NK-92 treated with Interleukin-12 subunit alpha and Interleukin-12 subunit beta, amount 100 ng/mL, for 24 hours (cell line): ENCODE measurements at regions not wholly inside any gene's neighbourhood (a gene's known extent, or its start where the extent isn't known, plus 50 kb on each side); places are given as distances from the start of the nearest gene placed in this dataset.
"Not testable (repeated sequence)": the region's sequence is repeated elsewhere in the genome, so short reads cannot be mapped to it uniquely, and the experiment has no call there.

Source experiments
- DNase-seq: peaks from one replicate; lab custom pipeline; 2025; lab: John Stamatoyannopoulos, UW

DNA sequence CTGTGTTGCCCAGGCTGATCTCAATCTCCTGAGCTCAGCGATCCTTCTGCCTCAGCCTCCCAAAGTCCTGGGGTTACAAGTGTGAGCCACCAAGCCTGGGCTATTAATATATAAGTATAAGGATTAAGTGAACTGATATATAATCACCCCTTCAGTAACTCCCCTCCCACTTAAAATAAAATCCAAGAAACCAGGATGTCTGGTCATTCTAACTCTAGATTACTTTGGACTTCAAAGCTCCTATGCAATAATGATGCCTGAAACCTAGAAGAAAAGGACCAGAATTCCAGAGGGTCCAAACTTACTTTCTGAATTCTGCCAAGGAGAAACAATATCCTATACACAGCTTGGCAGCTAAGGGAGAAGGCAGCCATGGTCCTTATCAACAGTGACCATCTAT is 206.8 kb upstream of the ZNF217 start:
- DNase-seq: no peak

DNA sequence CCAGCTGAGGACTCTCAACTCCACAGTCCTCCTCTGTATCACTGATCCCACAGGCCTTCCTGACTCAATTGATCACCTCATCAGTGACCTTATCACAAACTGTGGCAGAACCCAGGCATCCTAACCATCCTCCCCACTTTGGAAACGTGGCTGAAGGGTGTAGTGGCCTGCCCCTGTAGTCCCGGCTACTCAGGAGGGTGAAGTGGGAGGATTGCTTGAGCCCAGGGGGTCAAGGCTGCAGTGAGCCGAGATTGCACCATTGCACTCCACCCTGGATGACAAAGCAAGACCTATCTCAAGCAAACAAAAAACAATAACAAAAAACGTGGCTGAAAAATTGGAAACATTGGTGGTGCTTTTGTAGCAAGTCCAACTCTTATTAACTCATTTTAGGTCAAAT is 203.4 kb upstream of the ZNF217 start:
- DNase-seq: no peak

DNA sequence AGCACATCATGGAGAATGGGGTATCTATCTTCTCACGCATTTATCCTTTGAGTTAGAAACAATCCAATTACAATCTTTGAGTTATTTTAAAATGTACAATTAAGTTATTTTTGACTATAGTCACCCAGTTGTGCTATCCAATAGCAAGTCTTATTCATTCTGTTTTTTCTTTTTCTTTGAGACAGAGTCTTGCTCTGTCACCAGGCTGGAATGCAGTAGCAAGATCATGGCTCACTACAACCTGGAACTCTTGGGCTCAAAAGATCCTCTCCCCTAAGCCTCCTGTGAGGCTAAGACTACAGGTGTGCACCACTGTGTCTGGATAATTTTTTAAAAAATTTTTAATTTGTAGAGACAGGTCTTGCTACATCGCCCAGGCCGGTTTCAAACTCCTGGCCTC is 201.5 kb upstream of the ZNF217 start:
- DNase-seq: no peak

DNA sequence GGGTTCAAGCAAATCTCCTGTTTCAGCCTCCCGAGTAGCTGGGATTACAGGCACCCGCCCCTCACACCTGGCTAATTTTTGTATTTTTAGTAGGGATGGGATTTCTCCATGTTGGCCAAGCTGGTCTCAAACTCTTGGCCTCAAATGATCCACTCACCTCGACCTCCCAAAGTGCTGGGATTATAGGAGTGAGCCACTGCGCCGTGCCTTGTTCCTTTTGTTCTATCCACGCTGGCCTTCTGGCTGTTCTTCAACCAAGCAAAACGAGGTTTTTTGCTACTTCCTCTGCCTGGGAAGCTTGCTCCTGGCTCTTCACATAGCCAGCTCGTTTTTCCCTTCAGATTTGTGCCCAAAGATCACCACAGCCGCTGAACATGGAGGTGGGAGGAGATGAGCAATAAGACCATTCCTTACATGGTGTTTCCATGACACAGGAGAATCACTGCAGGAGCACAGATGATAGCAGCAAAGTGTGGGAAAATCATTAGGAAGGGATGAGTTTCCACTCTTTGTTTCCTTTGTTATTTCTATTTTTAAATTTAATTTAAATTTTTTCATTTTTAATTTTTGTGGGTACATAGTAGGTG is 201.0 kb upstream of the ZNF217 start:
- DNase-seq: no peak

DNA sequence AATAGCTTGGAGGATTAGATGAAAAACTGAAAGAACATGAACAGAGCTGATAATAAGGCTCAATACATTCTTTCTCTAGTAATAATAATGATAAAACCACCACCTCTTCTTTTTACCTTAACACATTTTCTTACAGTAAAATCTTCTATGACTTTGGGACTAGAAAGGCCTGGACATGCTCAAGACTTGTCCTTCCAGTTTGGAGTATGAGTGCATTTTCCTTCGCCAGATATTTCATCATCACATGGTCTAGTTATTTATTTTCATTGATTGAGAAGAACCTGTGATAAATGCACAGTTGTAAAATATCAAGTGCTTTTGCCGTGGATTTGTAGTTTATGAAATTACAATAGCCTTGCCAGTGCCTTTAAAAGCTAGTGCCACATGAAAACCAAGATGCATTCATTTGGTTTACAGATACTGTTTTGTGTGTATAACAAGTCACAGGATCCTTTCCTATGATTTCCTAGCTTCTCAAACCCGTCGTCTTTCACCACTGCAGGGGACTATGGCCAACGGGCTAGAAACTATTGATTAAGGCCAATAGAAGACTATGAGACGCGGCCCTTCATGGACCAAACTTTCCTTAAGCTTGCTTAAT is 200.2 kb upstream of the ZNF217 start:
- DNase-seq: no peak

DNA sequence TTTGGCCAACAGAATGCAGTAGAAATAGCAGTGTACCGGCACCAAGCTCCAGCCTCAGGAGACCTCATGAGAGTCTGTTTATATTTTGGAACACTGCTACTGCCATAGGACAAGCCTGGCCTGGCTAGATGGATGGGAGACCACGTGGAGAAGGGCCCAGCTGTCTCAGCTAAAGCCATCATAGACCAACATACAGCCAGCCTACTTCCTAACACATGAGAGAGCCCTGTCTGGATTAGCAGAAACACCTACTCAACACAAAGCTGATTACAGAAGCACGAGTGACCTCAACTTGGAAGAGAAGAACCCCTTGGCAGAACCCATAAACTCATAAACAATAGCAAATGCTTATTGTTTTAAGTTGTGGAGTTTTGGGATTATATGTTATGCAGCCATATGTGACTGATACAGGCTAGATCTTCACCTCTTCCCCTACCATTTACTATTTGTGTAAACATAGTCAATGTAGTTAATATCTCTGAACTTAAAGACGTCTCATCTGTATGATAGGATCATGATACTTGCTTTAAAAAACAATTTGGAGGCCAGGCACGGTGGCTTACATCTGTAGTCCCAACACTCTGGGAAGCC is 199.4 kb upstream of the ZNF217 start:
- no peak for DNase-seq

DNA sequence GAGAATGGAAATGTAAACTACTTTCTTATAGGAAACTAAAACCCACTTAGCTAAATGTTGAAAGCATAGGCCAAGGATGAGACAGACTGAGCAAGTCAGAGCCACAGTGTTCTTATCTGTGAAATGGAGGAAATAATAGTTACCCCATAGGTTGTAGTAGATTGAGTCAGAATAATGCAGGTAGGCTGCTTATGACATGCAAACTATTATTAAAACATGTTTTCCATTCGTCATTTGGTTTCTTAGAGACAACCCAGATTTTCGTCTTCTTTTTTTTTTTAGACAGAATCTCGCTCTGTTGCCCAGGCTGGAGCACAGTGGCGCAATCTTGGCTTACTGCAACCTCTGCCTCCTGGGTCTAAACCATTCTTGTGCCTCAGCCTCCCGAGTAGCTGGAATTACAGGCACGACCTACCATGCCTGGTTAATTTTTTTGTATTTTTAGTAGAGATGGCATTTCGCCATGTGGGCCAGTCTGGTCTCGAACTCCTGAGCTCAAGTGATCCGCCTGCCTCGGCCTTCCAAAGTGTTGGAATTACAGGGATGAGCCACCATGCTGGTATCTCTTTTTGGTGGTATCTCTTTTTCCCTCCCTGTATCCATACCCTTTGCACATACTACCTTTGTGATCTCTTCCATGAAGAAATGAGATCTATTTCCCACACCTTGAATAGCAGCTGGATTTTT is 196.5 kb upstream of the ZNF217 start:
- DNase-seq: no peak

DNA sequence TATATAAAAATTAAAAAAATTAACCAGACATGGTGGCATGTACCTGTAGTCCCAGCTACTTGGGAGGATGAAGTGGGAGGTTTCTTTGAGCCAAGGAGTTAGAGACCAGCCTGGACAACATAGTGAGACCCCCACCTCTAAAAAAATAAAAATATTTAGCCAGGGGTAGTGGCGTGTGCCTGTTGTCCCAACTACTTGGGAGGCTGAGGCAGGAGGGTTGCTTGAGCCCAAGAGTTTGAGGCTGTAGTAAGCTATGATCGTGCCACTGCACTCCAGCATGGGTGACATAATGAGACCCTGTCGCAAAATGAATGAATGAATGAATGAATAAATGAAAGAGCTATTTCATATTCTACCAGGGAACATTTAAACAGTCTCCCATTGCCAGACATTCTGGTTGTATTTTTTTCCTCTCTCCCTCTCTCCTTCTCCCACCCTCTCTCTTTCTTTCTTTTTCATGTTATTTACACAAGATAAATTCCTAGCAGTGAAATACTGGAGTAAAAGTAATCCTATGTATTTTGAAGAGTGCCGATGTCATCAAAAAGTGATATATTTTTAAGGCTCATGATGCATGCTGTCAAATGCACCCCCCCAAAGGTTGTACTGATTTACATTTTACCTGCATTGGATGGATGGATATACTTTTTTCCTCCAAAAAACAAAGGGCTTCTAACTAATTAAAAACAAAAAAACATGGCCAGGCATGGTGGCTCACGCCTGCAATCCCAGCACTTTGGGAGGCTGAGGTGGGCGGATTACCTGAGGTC is 194.8 kb upstream of the ZNF217 start:
- no peak for DNase-seq

DNA sequence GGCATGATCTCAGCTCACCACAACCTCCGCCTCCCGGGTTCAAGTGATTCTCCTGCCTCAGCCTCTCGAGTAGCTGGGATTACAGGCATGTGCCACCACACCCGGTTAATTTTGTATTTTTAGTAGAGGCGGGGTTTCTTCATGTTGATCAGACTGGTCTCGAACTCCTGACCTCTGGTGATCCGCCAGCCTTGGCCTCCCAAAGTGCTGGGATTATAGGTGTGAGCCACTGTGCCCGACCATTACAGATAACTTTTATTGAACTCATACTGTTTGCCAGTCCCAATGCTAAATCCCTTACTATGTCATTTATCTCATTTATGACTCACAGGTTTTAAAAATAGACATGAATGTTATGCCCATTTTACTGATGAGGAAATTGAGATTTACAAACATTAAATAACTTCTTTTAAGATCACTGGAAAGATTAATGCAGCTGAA is 193.9 kb upstream of the ZNF217 start:
- not testable (repeated sequence) for DNase-seq

DNA sequence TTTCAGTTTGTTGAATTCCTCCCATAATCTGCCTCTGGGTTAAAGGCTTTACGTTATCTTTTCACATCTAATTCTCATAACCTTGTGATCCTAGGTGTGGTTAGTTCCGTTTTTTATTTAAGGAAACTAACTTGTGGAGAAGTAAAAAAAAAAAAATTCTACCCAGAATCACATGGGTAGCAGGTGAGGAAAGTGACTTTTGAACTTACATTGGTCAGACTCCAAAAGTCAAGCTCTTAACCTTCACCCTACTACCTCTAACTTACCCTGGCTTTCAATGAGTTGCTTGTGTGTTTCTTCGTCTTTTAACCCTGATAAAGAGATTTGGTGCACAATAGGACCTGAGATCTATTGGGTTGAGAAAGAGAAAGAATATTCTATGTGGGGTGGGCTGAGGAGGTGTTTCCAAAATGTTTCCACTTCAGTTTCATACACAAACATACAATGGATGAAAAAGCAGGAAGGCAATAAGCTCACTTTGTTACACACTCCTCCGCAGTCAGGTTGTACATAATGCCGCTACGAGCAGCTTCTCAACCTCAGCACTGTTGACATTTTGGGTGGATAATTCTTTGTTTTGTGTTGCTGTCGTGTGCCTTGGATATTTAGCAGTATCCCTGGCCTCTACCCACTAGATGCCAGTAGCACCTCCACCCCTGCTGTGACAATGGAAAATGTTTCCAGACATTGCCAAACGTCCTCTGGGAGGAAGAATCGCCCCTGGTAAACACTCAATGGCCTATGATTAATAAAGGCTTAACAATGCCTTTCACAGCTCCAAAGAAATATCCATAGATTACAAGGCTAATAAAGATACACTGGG is 193.0 kb upstream of the ZNF217 start:
- DNase-seq: no peak

DNA sequence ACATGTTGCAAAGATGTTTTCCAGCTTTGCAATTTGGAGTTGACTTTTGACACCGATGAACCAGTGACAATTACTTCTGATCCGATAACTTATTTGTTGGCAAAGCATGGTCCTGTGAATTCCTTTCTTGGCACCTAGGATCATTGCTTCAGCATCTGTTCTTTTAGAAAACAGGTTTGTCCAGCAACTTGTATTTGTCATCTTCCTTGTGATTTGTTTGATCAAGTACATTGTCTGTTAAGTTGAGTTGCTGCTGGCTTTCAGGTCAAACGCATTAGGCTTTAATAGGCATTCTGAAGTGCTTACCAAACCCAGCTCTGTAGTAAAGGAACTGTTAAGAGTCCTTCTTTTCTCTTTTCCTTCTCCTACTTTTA is 192.4 kb upstream of the ZNF217 start:
- no peak for DNase-seq

DNA sequence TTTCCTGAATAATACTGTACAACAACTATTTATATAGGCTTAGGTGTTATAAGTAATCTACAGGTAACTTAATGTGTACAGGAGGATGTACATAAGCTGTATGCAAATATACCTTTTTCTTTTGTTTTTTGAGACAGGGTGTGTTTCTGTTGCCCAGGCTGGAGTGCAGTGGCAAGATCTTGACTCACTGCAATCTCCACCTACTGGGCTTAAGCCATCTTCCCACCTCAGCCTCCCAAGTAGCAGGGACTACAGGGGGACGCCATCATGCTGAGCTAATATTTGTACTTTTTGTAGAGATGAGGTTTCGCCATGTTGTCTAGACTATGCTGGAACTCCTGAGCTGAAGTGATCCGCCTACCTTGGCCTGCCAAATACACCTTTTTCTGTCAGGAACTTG is 191.7 kb upstream of the ZNF217 start:
- DNase-seq: no peak

DNA sequence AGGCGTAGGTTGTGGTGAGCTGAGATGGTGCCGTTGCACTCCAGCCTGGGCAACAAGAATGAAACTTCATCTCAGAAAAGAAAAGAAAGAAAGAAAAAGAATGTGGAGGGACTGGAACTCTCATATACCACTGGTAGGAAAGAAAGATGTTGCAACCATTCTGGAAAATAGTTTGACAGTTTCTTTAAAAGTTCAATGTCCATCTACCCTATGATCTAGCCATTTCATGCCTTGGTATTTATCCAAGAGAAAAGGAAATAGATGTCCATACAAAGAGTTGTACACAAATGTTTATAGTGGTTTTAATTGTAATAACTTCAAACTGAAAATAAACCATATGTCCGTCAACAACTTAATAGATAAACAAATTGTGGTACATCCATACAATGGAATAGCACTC is 190.1 kb upstream of the ZNF217 start:
- no peak for DNase-seq

DNA sequence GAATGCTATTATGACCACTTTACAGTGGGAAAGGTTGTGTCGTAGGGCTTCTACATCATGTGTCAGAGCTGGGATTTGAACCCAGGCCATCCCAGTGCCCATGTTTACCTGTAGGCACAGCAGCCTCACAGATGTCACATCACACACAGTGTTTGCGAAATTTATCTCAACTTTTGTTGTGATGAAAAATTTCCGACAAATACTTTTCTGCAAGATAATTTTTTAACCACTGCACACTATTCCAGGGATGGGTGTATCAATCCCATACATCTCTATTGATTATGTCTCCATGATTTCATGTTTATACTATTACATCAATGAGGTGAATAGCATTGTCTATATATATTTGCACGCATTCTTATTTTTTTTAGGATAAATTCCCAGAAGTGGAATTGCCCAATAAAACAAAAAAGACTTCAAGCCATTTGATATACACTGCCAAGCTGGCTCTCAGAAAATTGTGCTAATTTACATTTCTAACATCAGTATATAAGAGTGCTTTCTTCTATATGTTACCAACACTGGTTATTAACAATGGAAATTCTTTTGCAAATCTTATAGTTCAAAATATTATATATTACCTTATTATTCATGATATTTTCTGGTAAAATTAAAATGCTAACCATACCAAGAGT is 189.1 kb upstream of the ZNF217 start:
- no peak for DNase-seq

DNA sequence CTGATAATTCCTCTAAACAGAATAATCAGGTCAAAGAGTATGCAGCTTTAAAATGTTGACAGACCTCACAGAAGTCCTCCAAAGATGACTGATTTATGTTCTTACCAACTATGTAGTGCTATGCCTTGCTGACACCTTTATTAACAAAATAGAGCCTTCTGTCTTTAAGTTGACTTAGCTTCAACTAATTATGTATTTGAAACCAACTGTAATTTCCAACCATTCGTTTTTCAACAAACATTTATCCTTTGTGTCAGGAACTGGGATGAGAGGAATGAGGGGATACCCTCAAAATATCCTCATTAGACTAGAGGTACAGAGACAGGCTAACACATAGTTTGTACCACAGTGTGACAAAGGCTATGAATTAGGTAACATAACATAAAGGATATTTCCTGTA is 186.2 kb upstream of the ZNF217 start:
- DNase-seq: no peak

DNA sequence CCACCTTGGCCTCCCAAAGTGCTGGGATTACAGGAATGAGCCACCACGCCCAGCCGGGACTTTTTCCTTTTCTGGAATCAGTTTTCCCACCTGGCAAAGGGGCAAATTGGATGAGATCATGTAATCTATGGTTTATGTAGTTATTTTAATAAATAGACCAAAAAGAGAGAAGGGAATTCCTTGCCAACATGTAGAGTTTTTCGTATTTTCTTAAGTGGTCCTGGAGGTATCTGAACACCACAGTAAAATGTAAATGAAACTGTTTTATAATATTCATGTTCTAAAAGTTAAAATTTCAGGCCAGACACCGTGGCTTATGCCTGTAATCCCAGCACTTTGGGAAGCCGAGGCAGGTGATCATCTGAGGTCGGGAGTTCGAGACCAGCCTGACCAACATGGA is 185.1 kb upstream of the ZNF217 start:
- DNase-seq: no peak

DNA sequence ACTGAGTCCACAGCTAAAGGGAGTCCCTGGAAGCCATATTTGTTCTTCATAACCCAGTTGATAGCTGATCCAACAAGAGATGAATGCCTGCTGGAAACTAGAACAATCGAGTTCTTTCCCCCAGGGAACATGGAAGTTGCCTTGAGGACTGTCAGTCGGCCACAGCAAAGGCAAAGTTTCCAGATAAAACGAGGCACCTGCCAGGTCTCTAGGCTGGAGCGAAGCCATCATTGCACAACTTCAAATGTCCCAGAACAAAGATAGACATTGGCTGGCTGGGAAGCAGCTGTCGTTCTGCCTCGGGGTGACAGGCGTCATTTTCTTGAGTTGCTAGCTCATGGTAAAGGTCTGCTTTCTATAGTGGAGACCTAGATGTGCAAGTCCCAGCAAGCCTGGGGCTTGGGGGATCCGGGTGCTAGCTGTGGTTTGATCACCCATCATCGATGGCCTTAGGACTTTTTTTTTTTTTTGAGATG is 184.4 kb upstream of the ZNF217 start:
- DNase-seq: no peak

DNA sequence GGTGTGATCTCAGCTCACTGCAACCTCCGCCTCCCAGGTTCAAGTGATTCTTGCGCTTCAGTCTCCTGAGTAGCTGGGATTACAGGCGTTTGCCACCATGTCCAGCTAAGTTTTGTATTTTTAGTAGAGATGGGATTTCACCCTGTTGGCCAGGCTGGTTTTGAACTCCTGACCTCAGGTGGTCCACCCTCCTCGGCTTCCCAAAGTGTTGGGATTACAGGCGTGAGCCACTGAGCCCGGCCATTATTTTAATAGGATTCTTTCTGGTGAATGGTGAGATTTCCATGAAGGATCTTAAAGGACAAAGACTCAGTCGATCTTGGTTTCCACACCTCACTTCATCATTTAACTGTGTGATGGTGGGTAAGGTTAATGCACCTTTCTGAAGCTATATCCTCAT is 183.8 kb upstream of the ZNF217 start:
- DNase-seq: not testable (repeated sequence)

DNA sequence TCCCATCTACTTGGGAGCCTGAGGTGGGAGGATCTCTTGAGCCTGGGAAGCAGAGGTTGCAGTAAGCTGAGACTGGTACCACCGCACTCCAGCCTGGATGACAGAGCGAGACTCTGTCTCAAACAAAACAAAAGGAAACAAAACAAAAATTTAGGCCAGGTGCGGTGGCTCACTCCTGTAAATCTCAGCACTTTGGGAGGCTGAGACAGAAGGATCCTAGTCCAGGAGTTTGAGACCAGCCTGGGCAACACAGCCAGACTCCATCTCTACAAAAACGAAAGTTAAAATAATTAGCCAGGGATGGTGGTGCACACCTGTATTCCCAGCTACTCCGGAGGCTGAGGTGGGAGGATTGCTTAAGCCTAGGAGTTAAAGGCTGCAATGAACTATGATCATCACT is 183.2 kb upstream of the ZNF217 start:
- DNase-seq: no peak

DNA sequence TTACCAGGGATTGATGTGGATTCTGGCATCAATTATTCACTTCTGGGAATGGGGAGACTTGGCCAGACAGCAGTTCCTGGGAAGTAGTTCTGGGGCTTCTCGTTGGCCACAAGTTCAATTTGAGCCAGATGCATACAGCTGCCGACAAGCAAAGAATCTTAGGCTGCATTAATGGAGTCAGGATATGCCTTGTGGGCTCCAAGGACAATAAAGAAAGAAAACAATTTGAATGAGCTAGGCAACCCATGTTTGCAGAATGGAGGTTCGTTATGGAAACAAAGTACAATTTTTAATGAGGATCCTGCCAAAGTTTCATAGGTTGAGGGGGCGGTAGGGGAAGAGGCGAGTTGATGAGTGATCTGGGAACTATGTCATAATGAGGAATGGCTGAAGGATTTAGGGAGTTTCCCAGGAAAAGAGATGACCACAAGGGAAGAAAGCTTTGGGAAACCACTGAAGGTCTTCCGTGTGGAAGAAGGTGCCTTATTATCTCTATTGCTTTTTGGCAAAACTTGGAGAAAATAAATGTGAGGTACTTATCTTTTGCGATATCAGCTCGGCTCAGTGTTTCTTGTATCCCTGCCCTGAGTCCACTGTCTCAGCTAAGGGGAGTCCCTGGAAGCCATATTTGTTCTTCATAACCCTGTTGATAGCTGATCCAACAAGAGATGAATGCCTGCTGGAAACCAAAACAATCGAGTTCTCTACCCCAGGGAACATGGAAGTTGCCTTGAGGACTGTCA is 181.0 kb upstream of the ZNF217 start:
- no peak for DNase-seq
